GM23338 (cell line): ENCODE measurements at regions not wholly inside any gene's neighbourhood (a gene's known extent, or its start where the extent isn't known, plus 50 kb on each side); places are given as distances from the start of the nearest gene placed in this dataset.

Experiments used
- ATAC-seq: fragments of 200-7000 bp; cut with Tn5 transposase; 3 replicates; pipeline ENCODE4 v1.9.1; 2020
- DNase-seq: peaks from one replicate; pipeline ENCODE4 v3.0.0-alpha.2; 2015; ENCODE audit warnings: low spot score
- H2AFZ ChIP-seq: fragments of 200-600 bp; sonication (generic); 2 replicates; pipeline ENCODE4 v1.8.0; 2016; ENCODE audit warnings: antibody characterized with exemption, mild to moderate bottlenecking, moderate library complexity
- H3F3A ChIP-seq: fragments of 200-600 bp; sonication (generic); replicated peaks from 2 replicates; pipeline ENCODE4 v1.8.0; 2017; ENCODE audit warnings: antibody characterized with exemption, mixed run types, low read depth
- H3K27ac ChIP-seq: fragments of 200-600 bp; sonication (generic); 2 replicates; pipeline ENCODE4 v1.6.1; 2016; ENCODE audit warnings: low read depth
- H3K27me3 ChIP-seq: fragments of 200-600 bp; sonication (generic); 2 replicates; pipeline ENCODE4 v1.8.0; 2016; ENCODE audit warnings: mild to moderate bottlenecking, mixed run types, moderate library complexity; ENCODE audit not compliant: insufficient read depth
- H3K36me3 ChIP-seq: fragments of 200-600 bp; sonication (generic); 2 replicates; pipeline ENCODE4 v1.8.0; 2016; ENCODE audit warnings: mild to moderate bottlenecking; ENCODE audit not compliant: insufficient read depth
- H3K4me1 ChIP-seq: fragments of 200-600 bp; sonication (generic); 2 replicates; pipeline ENCODE4 v1.8.0; 2016; ENCODE audit warnings: mild to moderate bottlenecking, moderate library complexity; ENCODE audit not compliant: insufficient read depth
- H3K4me2 ChIP-seq: fragments of 200-600 bp; sonication (generic); 2 replicates; pipeline ENCODE4 v1.7.1; 2017; ENCODE audit warnings: mixed run types
- H3K4me3 ChIP-seq: fragments of 200-600 bp; sonication (generic); 2 replicates; pipeline ENCODE4 v1.6.1; 2016; ENCODE audit warnings: mixed run types
- H3K79me2 ChIP-seq: fragments of 200-600 bp; sonication (generic); replicated peaks from 2 replicates; pipeline ENCODE4 v1.8.0; 2017; ENCODE audit warnings: mild to moderate bottlenecking; ENCODE audit not compliant: insufficient read depth
- H3K9me2 ChIP-seq: fragments of 200-600 bp; sonication (generic); 2 replicates; pipeline ENCODE4 v1.8.0; 2017; ENCODE audit not compliant: insufficient read depth
- H4K20me1 ChIP-seq: fragments of 200-600 bp; sonication (generic); replicated peaks from 2 replicates; pipeline ENCODE4 v1.8.0; 2017; ENCODE audit warnings: mild to moderate bottlenecking; ENCODE audit not compliant: insufficient read depth
- H3K27ac Mint-ChIP-seq: 2 replicates; pipeline ENCODE4 v1.8.0; 2020; ENCODE audit warnings: inconsistent platforms, mild to moderate bottlenecking, moderate library complexity, mixed read lengths
- H3K27me3 Mint-ChIP-seq: 3 replicates; pipeline ENCODE4 v1.8.0; 2022; ENCODE audit warnings: low read depth, mild to moderate bottlenecking, moderate library complexity, mixed read lengths, inconsistent platforms; ENCODE audit not compliant: insufficient read depth, poor library complexity
- H3K36me3 Mint-ChIP-seq: 3 replicates; pipeline ENCODE4 v1.8.0; 2021; ENCODE audit warnings: low read depth, mild to moderate bottlenecking, inconsistent platforms, moderate library complexity, mixed read lengths
- H3K4me1 Mint-ChIP-seq: 3 replicates; pipeline ENCODE4 v1.8.0; 2020; ENCODE audit warnings: mild to moderate bottlenecking, inconsistent platforms, mixed read lengths
- H3K4me3 Mint-ChIP-seq: 3 replicates; pipeline ENCODE4 v1.8.0; 2021; ENCODE audit warnings: moderate library complexity, mild to moderate bottlenecking, inconsistent platforms, mixed read lengths
- H3K9me3 Mint-ChIP-seq: 3 replicates; pipeline ENCODE4 v1.8.0; 2020; ENCODE audit warnings: moderate library complexity, mild to moderate bottlenecking, inconsistent platforms, mixed read lengths
- EZH2 ChIP-seq: fragments of 200-600 bp; sonication (generic); IDR thresholded peaks from one replicate; pipeline ENCODE4 v1.8.0; 2017; ENCODE audit warnings: antibody characterized with exemption, mild to moderate bottlenecking, low read depth; ENCODE audit not compliant: unreplicated experiment
- NANOG ChIP-seq: IDR thresholded peaks from 2 replicates; pipeline ENCODE4 v1.6.1; 2016; ENCODE audit warnings: antibody characterized with exemption, borderline replicate concordance
- STAT1 ChIP-seq: IDR thresholded peaks from one replicate; pipeline ENCODE4 v1.6.1; 2016; ENCODE audit warnings: antibody characterized with exemption; ENCODE audit not compliant: unreplicated experiment
- ZNF114 ChIP-seq: fragments of 250-450 bp; sonication (Bioruptor Pico); IDR thresholded peaks from 2 replicates; pipeline ENCODE4 v1.5.0; 2020; ENCODE audit warnings: mild to moderate bottlenecking, moderate library complexity
- ZNF331 ChIP-seq: fragments of 250-450 bp; sonication (Bioruptor Pico); IDR thresholded peaks from 2 replicates; pipeline ENCODE4 v1.5.0; 2020; ENCODE audit warnings: low read depth, mild to moderate bottlenecking, moderate library complexity
- TF ChIP-seq, protein P1 (sequence below), 2 experiments: fragments of 200-600 bp in 1 of 2; sonication (generic) in 1 of 2; conservative IDR thresholded peaks; 2 replicates each; pipeline versions ENCODE4 v1.5.1 to v1.6.1; 2016 to 2017; ENCODE audit warnings: antibody characterized with exemption in 2 of 2, low read depth in 2 of 2, mild to moderate bottlenecking in 2 of 2, moderate library complexity in 1 of 2
- TF ChIP-seq, protein P2 (sequence below): fragments of 250-450 bp; sonication (Bioruptor Pico); IDR thresholded peaks from 2 replicates; pipeline ENCODE4 v1.5.0; 2020; ENCODE audit warnings: mild to moderate bottlenecking, moderate library complexity
- TF ChIP-seq, protein P3 (sequence below): IDR thresholded peaks from one replicate; pipeline ENCODE4 v1.6.1; 2018; ENCODE audit warnings: antibody characterized with exemption; ENCODE audit not compliant: unreplicated experiment

DNA sequence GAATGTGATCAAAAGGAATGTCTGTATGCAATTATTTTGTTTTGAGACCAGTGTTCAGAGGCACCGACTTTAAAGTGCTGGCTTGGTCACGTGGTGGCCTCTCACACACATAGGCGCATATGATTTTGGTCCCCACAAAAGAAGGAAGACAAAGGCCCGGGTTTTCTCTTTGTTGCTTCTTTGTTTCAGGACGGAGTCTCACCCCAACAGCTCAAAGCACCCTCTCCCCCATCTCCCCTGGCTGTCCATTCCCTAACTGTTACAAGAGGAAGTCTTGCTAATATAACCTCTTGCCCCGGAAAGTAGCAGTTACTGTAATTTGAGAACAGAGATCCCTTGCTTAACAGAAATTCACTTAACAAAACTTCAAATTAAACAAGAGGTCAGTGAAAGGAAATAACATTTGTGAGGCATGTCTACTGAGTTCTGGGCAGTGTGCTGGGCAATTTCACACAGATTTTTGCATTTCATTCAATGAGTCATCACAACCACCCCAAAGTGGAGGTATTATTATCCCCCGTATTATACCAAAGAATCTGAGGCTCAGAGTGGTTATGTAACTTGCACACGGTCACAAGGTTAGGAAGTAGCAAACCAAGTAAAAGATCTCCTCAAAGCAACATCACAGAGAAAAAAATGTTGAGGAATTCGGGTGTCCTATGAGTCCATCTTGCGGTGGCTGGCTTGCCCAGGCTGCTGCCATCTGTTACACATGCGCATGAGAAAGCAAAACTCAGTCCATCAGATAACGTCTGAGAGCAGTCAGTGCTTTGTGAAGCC, 75.8 kb downstream of the SDC1 start (continued):
- TF ChIP-seq STAT1 (no peak), ZNF114 (CRISPR knock-in tag) (no peak)
- TF ChIP-seq, protein P1, sequence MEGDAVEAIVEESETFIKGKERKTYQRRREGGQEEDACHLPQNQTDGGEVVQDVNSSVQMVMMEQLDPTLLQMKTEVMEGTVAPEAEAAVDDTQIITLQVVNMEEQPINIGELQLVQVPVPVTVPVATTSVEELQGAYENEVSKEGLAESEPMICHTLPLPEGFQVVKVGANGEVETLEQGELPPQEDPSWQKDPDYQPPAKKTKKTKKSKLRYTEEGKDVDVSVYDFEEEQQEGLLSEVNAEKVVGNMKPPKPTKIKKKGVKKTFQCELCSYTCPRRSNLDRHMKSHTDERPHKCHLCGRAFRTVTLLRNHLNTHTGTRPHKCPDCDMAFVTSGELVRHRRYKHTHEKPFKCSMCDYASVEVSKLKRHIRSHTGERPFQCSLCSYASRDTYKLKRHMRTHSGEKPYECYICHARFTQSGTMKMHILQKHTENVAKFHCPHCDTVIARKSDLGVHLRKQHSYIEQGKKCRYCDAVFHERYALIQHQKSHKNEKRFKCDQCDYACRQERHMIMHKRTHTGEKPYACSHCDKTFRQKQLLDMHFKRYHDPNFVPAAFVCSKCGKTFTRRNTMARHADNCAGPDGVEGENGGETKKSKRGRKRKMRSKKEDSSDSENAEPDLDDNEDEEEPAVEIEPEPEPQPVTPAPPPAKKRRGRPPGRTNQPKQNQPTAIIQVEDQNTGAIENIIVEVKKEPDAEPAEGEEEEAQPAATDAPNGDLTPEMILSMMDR (conservative IDR thresholded peaks at IDR 0.05; ENCODE audit: low read depth in 2 of 2), result no peak

- Histone ChIP-seq H3K36me3 (no peaks in the 10 kb centered on the region), H2AFZ (peak overlapping the region; percentile 35), H3K27ac (peak overlapping the region; percentile 22; the same call in 1 of the 2 replicates), H4K20me1 (no peaks in the 10 kb centered on the region), H3K4me2 (peak overlapping the region; percentile 56; the same call in 1 of the 2 replicates), H3K4me1 (peaks cover 28% of the 10 kb centered on the region), H3K9me2 (peaks cover 5% of the 10 kb centered on the region; the same call in 1 of the 2 replicates), H3K4me3 (no peak overlapping the region), H3K27me3 (no peaks in the 10 kb centered on the region), H3F3A (no peaks in the 10 kb centered on the region), H3K79me2 (no peaks in the 10 kb centered on the region)
- Mint-ChIP-seq H3K27me3 (peaks cover 3% of the 10 kb centered on the region), H3K4me1 (peaks cover 45% of the 10 kb centered on the region), H3K27ac (peak overlapping the region; percentile 92), H3K4me3 (peak overlapping the region; percentile 29; the same call in 2 of the 3 replicates), H3K36me3 (no peaks in the 10 kb centered on the region), H3K9me3 (no peaks in the 10 kb centered on the region)
- ATAC-seq, result peak; percentile 39; the same call in 2 of the 3 replicates
- TF ChIP-seq STAT1, result no peak
- TF ChIP-seq, protein P2, sequence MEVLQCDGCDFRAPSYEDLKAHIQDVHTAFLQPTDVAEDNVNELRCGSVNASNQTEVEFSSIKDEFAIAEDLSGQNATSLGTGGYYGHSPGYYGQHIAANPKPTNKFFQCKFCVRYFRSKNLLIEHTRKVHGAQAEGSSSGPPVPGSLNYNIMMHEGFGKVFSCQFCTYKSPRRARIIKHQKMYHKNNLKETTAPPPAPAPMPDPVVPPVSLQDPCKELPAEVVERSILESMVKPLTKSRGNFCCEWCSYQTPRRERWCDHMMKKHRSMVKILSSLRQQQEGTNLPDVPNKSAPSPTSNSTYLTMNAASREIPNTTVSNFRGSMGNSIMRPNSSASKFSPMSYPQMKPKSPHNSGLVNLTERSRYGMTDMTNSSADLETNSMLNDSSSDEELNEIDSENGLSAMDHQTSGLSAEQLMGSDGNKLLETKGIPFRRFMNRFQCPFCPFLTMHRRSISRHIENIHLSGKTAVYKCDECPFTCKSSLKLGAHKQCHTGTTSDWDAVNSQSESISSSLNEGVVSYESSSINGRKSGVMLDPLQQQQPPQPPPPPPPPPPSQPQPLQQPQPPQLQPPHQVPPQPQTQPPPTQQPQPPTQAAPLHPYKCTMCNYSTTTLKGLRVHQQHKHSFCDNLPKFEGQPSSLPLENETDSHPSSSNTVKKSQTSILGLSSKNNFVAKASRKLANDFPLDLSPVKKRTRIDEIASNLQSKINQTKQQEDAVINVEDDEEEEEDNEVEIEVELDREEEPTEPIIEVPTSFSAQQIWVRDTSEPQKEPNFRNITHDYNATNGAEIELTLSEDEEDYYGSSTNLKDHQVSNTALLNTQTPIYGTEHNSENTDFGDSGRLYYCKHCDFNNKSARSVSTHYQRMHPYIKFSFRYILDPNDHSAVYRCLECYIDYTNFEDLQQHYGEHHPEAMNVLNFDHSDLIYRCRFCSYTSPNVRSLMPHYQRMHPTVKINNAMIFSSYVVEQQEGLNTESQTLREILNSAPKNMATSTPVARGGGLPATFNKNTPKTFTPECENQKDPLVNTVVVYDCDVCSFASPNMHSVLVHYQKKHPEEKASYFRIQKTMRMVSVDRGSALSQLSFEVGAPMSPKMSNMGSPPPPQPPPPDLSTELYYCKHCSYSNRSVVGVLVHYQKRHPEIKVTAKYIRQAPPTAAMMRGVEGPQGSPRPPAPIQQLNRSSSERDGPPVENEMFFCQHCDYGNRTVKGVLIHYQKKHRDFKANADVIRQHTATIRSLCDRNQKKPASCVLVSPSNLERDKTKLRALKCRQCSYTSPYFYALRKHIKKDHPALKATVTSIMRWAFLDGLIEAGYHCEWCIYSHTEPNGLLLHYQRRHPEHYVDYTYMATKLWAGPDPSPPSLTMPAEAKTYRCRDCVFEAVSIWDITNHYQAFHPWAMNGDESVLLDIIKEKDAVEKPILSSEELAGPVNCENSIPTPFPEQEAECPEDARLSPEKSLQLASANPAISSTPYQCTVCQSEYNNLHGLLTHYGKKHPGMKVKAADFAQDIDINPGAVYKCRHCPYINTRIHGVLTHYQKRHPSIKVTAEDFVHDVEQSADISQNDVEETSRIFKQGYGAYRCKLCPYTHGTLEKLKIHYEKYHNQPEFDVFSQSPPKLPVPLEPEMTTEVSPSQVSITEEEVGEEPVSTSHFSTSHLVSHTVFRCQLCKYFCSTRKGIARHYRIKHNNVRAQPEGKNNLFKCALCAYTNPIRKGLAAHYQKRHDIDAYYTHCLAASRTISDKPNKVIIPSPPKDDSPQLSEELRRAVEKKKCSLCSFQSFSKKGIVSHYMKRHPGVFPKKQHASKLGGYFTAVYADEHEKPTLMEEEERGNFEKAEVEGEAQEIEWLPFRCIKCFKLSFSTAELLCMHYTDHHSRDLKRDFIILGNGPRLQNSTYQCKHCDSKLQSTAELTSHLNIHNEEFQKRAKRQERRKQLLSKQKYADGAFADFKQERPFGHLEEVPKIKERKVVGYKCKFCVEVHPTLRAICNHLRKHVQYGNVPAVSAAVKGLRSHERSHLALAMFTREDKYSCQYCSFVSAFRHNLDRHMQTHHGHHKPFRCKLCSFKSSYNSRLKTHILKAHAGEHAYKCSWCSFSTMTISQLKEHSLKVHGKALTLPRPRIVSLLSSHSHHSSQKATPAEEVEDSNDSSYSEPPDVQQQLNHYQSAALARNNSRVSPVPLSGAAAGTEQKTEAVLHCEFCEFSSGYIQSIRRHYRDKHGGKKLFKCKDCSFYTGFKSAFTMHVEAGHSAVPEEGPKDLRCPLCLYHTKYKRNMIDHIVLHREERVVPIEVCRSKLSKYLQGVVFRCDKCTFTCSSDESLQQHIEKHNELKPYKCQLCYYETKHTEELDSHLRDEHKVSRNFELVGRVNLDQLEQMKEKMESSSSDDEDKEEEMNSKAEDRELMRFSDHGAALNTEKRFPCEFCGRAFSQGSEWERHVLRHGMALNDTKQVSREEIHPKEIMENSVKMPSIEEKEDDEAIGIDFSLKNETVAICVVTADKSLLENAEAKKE (CRISPR knock-in tag), result no peak
- no peak for TF ChIP-seq ZNF331 (CRISPR knock-in tag)
- TF ChIP-seq, protein P3, sequence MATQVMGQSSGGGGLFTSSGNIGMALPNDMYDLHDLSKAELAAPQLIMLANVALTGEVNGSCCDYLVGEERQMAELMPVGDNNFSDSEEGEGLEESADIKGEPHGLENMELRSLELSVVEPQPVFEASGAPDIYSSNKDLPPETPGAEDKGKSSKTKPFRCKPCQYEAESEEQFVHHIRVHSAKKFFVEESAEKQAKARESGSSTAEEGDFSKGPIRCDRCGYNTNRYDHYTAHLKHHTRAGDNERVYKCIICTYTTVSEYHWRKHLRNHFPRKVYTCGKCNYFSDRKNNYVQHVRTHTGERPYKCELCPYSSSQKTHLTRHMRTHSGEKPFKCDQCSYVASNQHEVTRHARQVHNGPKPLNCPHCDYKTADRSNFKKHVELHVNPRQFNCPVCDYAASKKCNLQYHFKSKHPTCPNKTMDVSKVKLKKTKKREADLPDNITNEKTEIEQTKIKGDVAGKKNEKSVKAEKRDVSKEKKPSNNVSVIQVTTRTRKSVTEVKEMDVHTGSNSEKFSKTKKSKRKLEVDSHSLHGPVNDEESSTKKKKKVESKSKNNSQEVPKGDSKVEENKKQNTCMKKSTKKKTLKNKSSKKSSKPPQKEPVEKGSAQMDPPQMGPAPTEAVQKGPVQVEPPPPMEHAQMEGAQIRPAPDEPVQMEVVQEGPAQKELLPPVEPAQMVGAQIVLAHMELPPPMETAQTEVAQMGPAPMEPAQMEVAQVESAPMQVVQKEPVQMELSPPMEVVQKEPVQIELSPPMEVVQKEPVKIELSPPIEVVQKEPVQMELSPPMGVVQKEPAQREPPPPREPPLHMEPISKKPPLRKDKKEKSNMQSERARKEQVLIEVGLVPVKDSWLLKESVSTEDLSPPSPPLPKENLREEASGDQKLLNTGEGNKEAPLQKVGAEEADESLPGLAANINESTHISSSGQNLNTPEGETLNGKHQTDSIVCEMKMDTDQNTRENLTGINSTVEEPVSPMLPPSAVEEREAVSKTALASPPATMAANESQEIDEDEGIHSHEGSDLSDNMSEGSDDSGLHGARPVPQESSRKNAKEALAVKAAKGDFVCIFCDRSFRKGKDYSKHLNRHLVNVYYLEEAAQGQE, result no peak
- TF ChIP-seq EZH2, result no peak
- no peak for TF ChIP-seq NANOG
- DNase-seq, result no peak
These were observed 76.5 kb downstream of the SDC1 start for GRCh38 chr2:20148426-20148922.
